Thoracic aorta (tissue), 2 donors: ENCODE measurements at regions not wholly inside any gene's neighbourhood (a gene's known extent, or its start where the extent isn't known, plus 50 kb on each side); places are given as distances from the start of the nearest gene placed in this dataset.

ENCODE experiments used
- ATAC-seq: fragments of 150-250 bp; one replicate; pipeline ENCODE4 v1.8.0; 2017; ENCODE audit warnings: low read depth; ENCODE audit not compliant: insufficient number of reproducible peaks, low FRiP score
- DNase-seq: peaks from one replicate; pipeline ENCODE4 v3.0.0-alpha.2; 2020; ENCODE audit warnings: low spot score
- H3K27ac ChIP-seq, 2 donors: fragments of 200-600 bp; sonication (generic); 1 replicate in 1 of 2; 2 replicates in 1 of 2; pipeline ENCODE4 v1.5.1; 2016; ENCODE audit warnings: mild to moderate bottlenecking in 2 of 2, moderate library complexity in 2 of 2
- H3K27me3 ChIP-seq: fragments of 200-600 bp; sonication (generic); replicated peaks from 2 replicates; pipeline ENCODE4 v1.6.0; 2016; ENCODE audit warnings: mild to moderate bottlenecking; ENCODE audit not compliant: insufficient read depth
- H3K36me3 ChIP-seq: fragments of 200-600 bp; sonication (generic); one replicate; pipeline ENCODE4 v1.5.1; 2016
- H3K4me1 ChIP-seq, 2 donors: fragments of 200-600 bp; sonication (generic); 1 replicate in 1 of 2; 2 replicates in 1 of 2; pipeline versions ENCODE4 v1.5.1 to v1.6.0; 2016; ENCODE audit warnings: low read depth in 2 of 2, mild to moderate bottlenecking in 1 of 2; ENCODE audit not compliant: control insufficient read depth in 1 of 2
- H3K4me3 ChIP-seq: fragments of 200-600 bp; sonication (generic); 2 replicates; pipeline ENCODE4 v1.5.1; 2016; ENCODE audit warnings: mild to moderate bottlenecking
- H3K9me3 ChIP-seq: fragments of 200-600 bp; sonication (generic); 2 replicates; pipeline ENCODE4 v1.5.1; 2016
- CTCF ChIP-seq: fragments of 200-600 bp; sonication (generic); IDR thresholded peaks from one replicate; pipeline ENCODE4 v1.5.1; 2019; ENCODE audit warnings: antibody characterized with exemption

GRCh38 chr2:228594012-228594411 lies 412.5 kb upstream of the SPHKAP start:
- DNase-seq: no peak
- Histone ChIP-seq H3K27me3 (no peaks in the 10 kb centered on the region), H3K4me3 (no peak overlapping the region), H3K4me1 (no peaks in the 10 kb centered on the region), H3K36me3 (no peaks in the 10 kb centered on the region), H3K27ac (no peak overlapping the region), H3K9me3 (no peaks in the 10 kb centered on the region)
- no peak for TF ChIP-seq CTCF
- ATAC-seq: no peak

GRCh38 chr2:228592925-228593324 lies 411.4 kb upstream of the SPHKAP start:
- Histone ChIP-seq H3K27me3 (no peaks in the 10 kb centered on the region), H3K4me3 (no peak overlapping the region), H3K36me3 (no peaks in the 10 kb centered on the region), H3K4me1 (no peaks in the 10 kb centered on the region), H3K9me3 (no peaks in the 10 kb centered on the region), H3K27ac (no peak overlapping the region)
- no peak for TF ChIP-seq CTCF
- DNase-seq (no peak), ATAC-seq (no peak)

- H3K27me3 ChIP-seq: no peaks in the 10 kb centered on the region
- no peaks in the 10 kb centered on the region for H3K9me3 ChIP-seq
- H3K36me3 ChIP-seq: no peaks in the 10 kb centered on the region
- H3K27ac ChIP-seq: no peak overlapping the region
- no peak for DNase-seq
- no peak for TF ChIP-seq CTCF
- no peak for ATAC-seq
- no peaks in the 10 kb centered on the region for H3K4me1 ChIP-seq
- H3K4me3 ChIP-seq: no peak overlapping the region
These were observed 409.2 kb upstream of the SPHKAP start for GRCh38 chr2:228590681-228591080.

- Histone ChIP-seq H3K9me3 (no peaks in the 10 kb centered on the region), H3K27me3 (no peaks in the 10 kb centered on the region), H3K4me3 (no peak overlapping the region), H3K27ac (no peak overlapping the region), H3K4me1 (no peaks in the 10 kb centered on the region), H3K36me3 (no peaks in the 10 kb centered on the region)
- ATAC-seq (no peak), DNase-seq (no peak)
- no peak for TF ChIP-seq CTCF
These were observed 407.6 kb upstream of the SPHKAP start for GRCh38 chr2:228589115-228589514.

GRCh38 chr2:228581731-228582130 lies 400.2 kb upstream of the SPHKAP start:
- H3K36me3 ChIP-seq: no peaks in the 10 kb centered on the region
- no peaks in the 10 kb centered on the region for H3K9me3 ChIP-seq
- TF ChIP-seq CTCF: no peak

More at GRCh38 chr2:228581731-228582130, 400.2 kb upstream of the SPHKAP start:
- ATAC-seq (no peak), DNase-seq (no peak)
- no peaks in the 10 kb centered on the region for H3K27me3 ChIP-seq
- no peaks in the 10 kb centered on the region for H3K4me1 ChIP-seq
- no peak overlapping the region for H3K4me3 ChIP-seq
- no peak overlapping the region for H3K27ac ChIP-seq
